ENCODE measurements at regions not wholly inside any gene's neighbourhood (a gene's known extent, or its start where the extent isn't known, plus 50 kb on each side); places are given as distances from the start of the nearest gene placed in this dataset.
"Not testable (repeated sequence)": the region's sequence is repeated elsewhere in the genome, so short reads cannot be mapped to it uniquely, and the experiment has no call there.

- no peaks in the 10 kb centered on the region for H3K4me1 ChIP-seq (ENCODE audit: insufficient read depth)
- DNase-seq (ENCODE audit: extremely low spot score), result no peak
- no peak overlapping the region for H3K4me3 ChIP-seq (ENCODE audit: low read depth, low read length)
- no peaks in the 10 kb centered on the region for H3K36me3 ChIP-seq (ENCODE audit: insufficient read depth)
- 88% methylated on average over 1 of the region's 1 CpG for WGBS
- H3K27ac ChIP-seq (ENCODE audit: low read depth), result no peak overlapping the region
Measured at GRCh38 chr13:89204435-89204834, 1533.3 kb downstream of the SLITRK5 start.

GRCh38 chr13:89205856-89206520, 1534.8 kb downstream of the SLITRK5 start:
- H3K4me1 ChIP-seq (ENCODE audit: insufficient read depth), result no peaks in the 10 kb centered on the region
- whole genome bisulfite sequencing, result 59% methylated on average over 3 of the region's 3 CpGs
- H3K27ac ChIP-seq (ENCODE audit: low read depth), result no peak overlapping the region
- DNase-seq (ENCODE audit: extremely low spot score), result no peak
- no peak overlapping the region for H3K4me3 ChIP-seq (ENCODE audit: low read depth, low read length)
- no peaks in the 10 kb centered on the region for H3K36me3 ChIP-seq (ENCODE audit: insufficient read depth)

GRCh38 chr13:89212186-89212585, 1541.0 kb downstream of the SLITRK5 start:
- DNase-seq (ENCODE audit: extremely low spot score), result no peak
- WGBS, result 79% methylated on average over 1 of the region's 1 CpG
- Histone ChIP-seq H3K36me3 (ENCODE audit: insufficient read depth) (no peaks in the 10 kb centered on the region), H3K27ac (ENCODE audit: low read depth) (no peak overlapping the region), H3K4me1 (ENCODE audit: insufficient read depth) (no peaks in the 10 kb centered on the region), H3K4me3 (ENCODE audit: low read depth, low read length) (no peak overlapping the region)

GRCh38 chr13:89214185-89214584, 1543.0 kb downstream of the SLITRK5 start:
- H3K4me3 ChIP-seq (ENCODE audit: low read depth, low read length), result no peak overlapping the region
- peak; percentile 4 for DNase-seq (ENCODE audit: extremely low spot score)
- H3K36me3 ChIP-seq (ENCODE audit: insufficient read depth), result no peaks in the 10 kb centered on the region
- H3K27ac ChIP-seq (ENCODE audit: low read depth), result no peak overlapping the region
- 66% methylated on average over 1 of the region's 1 CpG for WGBS
- no peaks in the 10 kb centered on the region for H3K4me1 ChIP-seq (ENCODE audit: insufficient read depth)

- not testable (repeated sequence) for H3K4me3 ChIP-seq (ENCODE audit: low read depth, low read length); H3K27ac ChIP-seq (ENCODE audit: low read depth); DNase-seq (ENCODE audit: extremely low spot score); H3K36me3 ChIP-seq (ENCODE audit: insufficient read depth); H3K4me1 ChIP-seq (ENCODE audit: insufficient read depth)
- WGBS, result 88% methylated on average over 13 of the region's 13 CpGs
Measured at GRCh38 chr13:89215319-89215718, 1544.1 kb downstream of the SLITRK5 start.

GRCh38 chr13:89217813-89218212, 1546.6 kb downstream of the SLITRK5 start:
- H3K27ac ChIP-seq (ENCODE audit: low read depth), result no peak overlapping the region
- no peak overlapping the region for H3K4me3 ChIP-seq (ENCODE audit: low read depth, low read length)
- H3K36me3 ChIP-seq (ENCODE audit: insufficient read depth), result no peaks in the 10 kb centered on the region
- no peaks in the 10 kb centered on the region for H3K4me1 ChIP-seq (ENCODE audit: insufficient read depth)
- no peak for DNase-seq (ENCODE audit: extremely low spot score)

- H3K4me3 ChIP-seq (ENCODE audit: low read depth, low read length), result no peak overlapping the region
- no peaks in the 10 kb centered on the region for H3K36me3 ChIP-seq (ENCODE audit: insufficient read depth)
- 81% methylated on average over 1 of the region's 1 CpG for WGBS
- H3K27ac ChIP-seq (ENCODE audit: low read depth), result no peak overlapping the region
- no peaks in the 10 kb centered on the region for H3K4me1 ChIP-seq (ENCODE audit: insufficient read depth)
- DNase-seq (ENCODE audit: extremely low spot score), result no peak
Measured at GRCh38 chr13:89221557-89222158, 1550.5 kb downstream of the SLITRK5 start.

- no peak for DNase-seq (ENCODE audit: extremely low spot score)
- WGBS, result 62% methylated on average over 4 of the region's 4 CpGs
- no peaks in the 10 kb centered on the region for H3K4me1 ChIP-seq (ENCODE audit: insufficient read depth)
- no peak overlapping the region for H3K4me3 ChIP-seq (ENCODE audit: low read depth, low read length)
- no peaks in the 10 kb centered on the region for H3K36me3 ChIP-seq (ENCODE audit: insufficient read depth)
- H3K27ac ChIP-seq (ENCODE audit: low read depth), result no peak overlapping the region
Measured at GRCh38 chr13:89227356-89227755, 1556.2 kb downstream of the SLITRK5 start.

GRCh38 chr13:89238496-89238895, 1567.3 kb downstream of the SLITRK5 start:
- 91% methylated on average over 7 of the region's 7 CpGs for WGBS
- Histone ChIP-seq H3K4me1 (ENCODE audit: insufficient read depth) (no peaks in the 10 kb centered on the region), H3K27ac (ENCODE audit: low read depth) (no peak overlapping the region), H3K36me3 (ENCODE audit: insufficient read depth) (no peaks in the 10 kb centered on the region), H3K4me3 (ENCODE audit: low read depth, low read length) (no peak overlapping the region)
- DNase-seq (ENCODE audit: extremely low spot score), result no peak

GRCh38 chr13:89239361-89240127, 1568.4 kb downstream of the SLITRK5 start:
- no peak overlapping the region for H3K27ac ChIP-seq (ENCODE audit: low read depth)
- no peak overlapping the region for H3K4me3 ChIP-seq (ENCODE audit: low read depth, low read length)
- no peaks in the 10 kb centered on the region for H3K36me3 ChIP-seq (ENCODE audit: insufficient read depth)
- no peak for DNase-seq (ENCODE audit: extremely low spot score)
- 80% methylated on average over 1 of the region's 1 CpG for WGBS
- H3K4me1 ChIP-seq (ENCODE audit: insufficient read depth), result no peaks in the 10 kb centered on the region

- Histone ChIP-seq H3K27ac (ENCODE audit: low read depth) (no peak overlapping the region), H3K36me3 (ENCODE audit: insufficient read depth) (no peaks in the 10 kb centered on the region), H3K4me3 (ENCODE audit: low read depth, low read length) (no peak overlapping the region), H3K4me1 (ENCODE audit: insufficient read depth) (no peaks in the 10 kb centered on the region)
- DNase-seq (ENCODE audit: extremely low spot score), result no peak
- 49% methylated on average over 3 of the region's 3 CpGs for WGBS
Measured at GRCh38 chr13:89255844-89256406, 1584.8 kb downstream of the SLITRK5 start.

GRCh38 chr13:89267734-89268133, 1596.6 kb downstream of the SLITRK5 start:
- no peak overlapping the region for H3K4me3 ChIP-seq (ENCODE audit: low read depth, low read length)
- H3K36me3 ChIP-seq (ENCODE audit: insufficient read depth), result no peaks in the 10 kb centered on the region
- DNase-seq (ENCODE audit: extremely low spot score), result no peak
- no peaks in the 10 kb centered on the region for H3K4me1 ChIP-seq (ENCODE audit: insufficient read depth)
- WGBS, result 83% methylated on average over 3 of the region's 3 CpGs
- no peak overlapping the region for H3K27ac ChIP-seq (ENCODE audit: low read depth)

- H3K27ac ChIP-seq (ENCODE audit: low read depth), result no peak overlapping the region
- no peak overlapping the region for H3K4me3 ChIP-seq (ENCODE audit: low read depth, low read length)
- no peaks in the 10 kb centered on the region for H3K36me3 ChIP-seq (ENCODE audit: insufficient read depth)
- no peak for DNase-seq (ENCODE audit: extremely low spot score)
- no peaks in the 10 kb centered on the region for H3K4me1 ChIP-seq (ENCODE audit: insufficient read depth)
- WGBS, result 57% methylated on average over 2 of the region's 2 CpGs
Measured at GRCh38 chr13:89269737-89270136, 1598.6 kb downstream of the SLITRK5 start.

- Histone ChIP-seq H3K36me3 (ENCODE audit: insufficient read depth) (no peaks in the 10 kb centered on the region), H3K4me3 (ENCODE audit: low read depth, low read length) (no peak overlapping the region), H3K4me1 (ENCODE audit: insufficient read depth) (no peaks in the 10 kb centered on the region), H3K27ac (ENCODE audit: low read depth) (no peak overlapping the region)
- 63% methylated on average over 3 of the region's 3 CpGs for WGBS
- DNase-seq (ENCODE audit: extremely low spot score), result no peak
Measured at GRCh38 chr13:89270736-89271135, 1599.6 kb downstream of the SLITRK5 start.

Measured in urinary bladder (tissue), 3 donors.